Panc1 (cell line): ENCODE measurements at regions not wholly inside any gene's neighbourhood (a gene's known extent, or its start where the extent isn't known, plus 50 kb on each side); places are given as distances from the start of the nearest gene placed in this dataset.

Experiments
- ATAC-seq: fragments of 200-7000 bp; cut with Tn5 transposase; 2 replicates; pipeline ENCODE4 v1.9.1; 2020; ENCODE audit warnings: mild to moderate bottlenecking, moderate library complexity
- BruUV-seq: library from RNA; stranded (reverse); fragments of 400-500 nt; replicated peaks from 2 replicates; lab custom pipeline; 2021; lab: Mats Ljungman, UMichigan
- CTCF ChIA-PET: fragments of 300-600 bp; sonication (Branson Sonifier 250); formaldehyde crosslinking; loops from one replicate; lab custom pipeline; 2022; ENCODE audit warnings: antibody characterized with exemption; lab: Charles Lee
- POLR2A ChIA-PET: fragments of 300-600 bp; sonication (Branson Sonifier 250); formaldehyde crosslinking; loops from one replicate; lab custom pipeline; 2022; ENCODE audit warnings: antibody characterized with exemption; lab: Charles Lee
- DNase-seq: peaks from one replicate; pipeline ENCODE4 v3.0.0-alpha.2; 2010; ENCODE audit warnings: low read depth, low spot score
- H3K27ac ChIP-seq: 2 replicates; pipeline ENCODE4 v1.5.1; 2011; ENCODE audit warnings: mild to moderate bottlenecking, low read length, inconsistent platforms
- H3K27me3 ChIP-seq: fragments of 200-500 bp; sonication (Bioruptor generic); 2 replicates; pipeline ENCODE4 v1.6.0; 2014; ENCODE audit warnings: low read length, inconsistent platforms; ENCODE audit not compliant: control insufficient read depth, insufficient read depth
- H3K36me3 ChIP-seq: fragments of 200-500 bp; sonication (Bioruptor generic); 2 replicates; pipeline ENCODE4 v1.5.1; 2014; ENCODE audit warnings: inconsistent platforms, mild to moderate bottlenecking, low read length, moderate library complexity; ENCODE audit not compliant: control insufficient read depth, insufficient read depth
- H3K4me1 ChIP-seq: 2 replicates; pipeline ENCODE4 v1.5.1; 2011; ENCODE audit warnings: inconsistent platforms, mild to moderate bottlenecking, low read length, moderate library complexity; ENCODE audit not compliant: control insufficient read depth, insufficient read depth
- H3K4me3 ChIP-seq, 2 experiments: 2 replicates each; pipeline ENCODE4 v1.5.1; 2011 to 2012; ENCODE audit warnings: low read depth in 2 of 2, low read length in 2 of 2, mild to moderate bottlenecking in 2 of 2, inconsistent platforms in 1 of 2, moderate library complexity in 1 of 2
- H3K9me3 ChIP-seq: fragments of 200-500 bp; sonication (Bioruptor generic); 2 replicates; pipeline ENCODE4 v1.5.1; 2014; ENCODE audit warnings: low read depth, mild to moderate bottlenecking, inconsistent platforms, low read length, moderate library complexity; ENCODE audit not compliant: control insufficient read depth, insufficient read depth
- CTCF ChIP-seq: fragments of 450-650 bp; IDR thresholded peaks from 2 replicates; pipeline ENCODE4 v1.5.1; 2017; ENCODE audit warnings: mild to moderate bottlenecking
- POLR2AphosphoS5 ChIP-seq: IDR thresholded peaks from 2 replicates; pipeline ENCODE4 v1.6.1; 2012; ENCODE audit warnings: mild to moderate bottlenecking, low read depth, low read length, moderate library complexity
- SIN3A ChIP-seq: IDR thresholded peaks from 2 replicates; pipeline ENCODE4 v1.6.1; 2012; ENCODE audit warnings: low read depth, mild to moderate bottlenecking, low read length, moderate library complexity, borderline replicate concordance; ENCODE audit not compliant: insufficient read depth
- TCF7L2 ChIP-seq: IDR thresholded peaks from 2 replicates; pipeline ENCODE4 v1.6.1; 2011; ENCODE audit warnings: mild to moderate bottlenecking, low read depth, low read length, inconsistent platforms
- in situ Hi-C: cut with HindIII; loops from 2 replicates; pipeline ENCODE4 v1.10.0; 2016; ENCODE audit warnings: low sequenced_read_pairs, low pct_unique_long_range_greater_than_20kb
- intact Hi-C: fragments of 100-400 bp; cut with micrococcal nuclease; formaldehyde crosslinking; loops from one replicate; pipeline ENCODE4 v1.10.0; 2022; ENCODE audit not compliant: unreplicated experiment
- TF ChIP-seq, protein P1 (sequence below), 2 experiments: IDR thresholded peaks; 2 replicates each; pipeline ENCODE4 v1.6.1; 2011 to 2012; ENCODE audit warnings: low read depth in 2 of 2, control low read depth in 1 of 2, low read length in 1 of 2, mild to moderate bottlenecking in 1 of 2, moderate library complexity in 1 of 2; ENCODE audit not compliant: insufficient read depth in 1 of 2

- DNase-seq (no peak), ATAC-seq (peak; percentile 23; the same call in 1 of the 2 replicates)
- no peak overlapping the region for H3K27ac ChIP-seq
- no peaks in the 10 kb centered on the region for H3K27me3 ChIP-seq
- no peak overlapping the region for H3K4me3 ChIP-seq
- intact Hi-C loops = no loop called here
- no peaks in the 10 kb centered on the region for H3K36me3 ChIP-seq
- in situ Hi-C loops = no loop called here
- ChIA-PET POLR2A (no interaction called here), CTCF (no interaction called here)
- no peak for TF ChIP-seq POLR2AphosphoS5
- TF ChIP-seq CTCF = no peak
- no peak for TF ChIP-seq SIN3A
- TF ChIP-seq TCF7L2 = no peak
- TF ChIP-seq, protein P1, sequence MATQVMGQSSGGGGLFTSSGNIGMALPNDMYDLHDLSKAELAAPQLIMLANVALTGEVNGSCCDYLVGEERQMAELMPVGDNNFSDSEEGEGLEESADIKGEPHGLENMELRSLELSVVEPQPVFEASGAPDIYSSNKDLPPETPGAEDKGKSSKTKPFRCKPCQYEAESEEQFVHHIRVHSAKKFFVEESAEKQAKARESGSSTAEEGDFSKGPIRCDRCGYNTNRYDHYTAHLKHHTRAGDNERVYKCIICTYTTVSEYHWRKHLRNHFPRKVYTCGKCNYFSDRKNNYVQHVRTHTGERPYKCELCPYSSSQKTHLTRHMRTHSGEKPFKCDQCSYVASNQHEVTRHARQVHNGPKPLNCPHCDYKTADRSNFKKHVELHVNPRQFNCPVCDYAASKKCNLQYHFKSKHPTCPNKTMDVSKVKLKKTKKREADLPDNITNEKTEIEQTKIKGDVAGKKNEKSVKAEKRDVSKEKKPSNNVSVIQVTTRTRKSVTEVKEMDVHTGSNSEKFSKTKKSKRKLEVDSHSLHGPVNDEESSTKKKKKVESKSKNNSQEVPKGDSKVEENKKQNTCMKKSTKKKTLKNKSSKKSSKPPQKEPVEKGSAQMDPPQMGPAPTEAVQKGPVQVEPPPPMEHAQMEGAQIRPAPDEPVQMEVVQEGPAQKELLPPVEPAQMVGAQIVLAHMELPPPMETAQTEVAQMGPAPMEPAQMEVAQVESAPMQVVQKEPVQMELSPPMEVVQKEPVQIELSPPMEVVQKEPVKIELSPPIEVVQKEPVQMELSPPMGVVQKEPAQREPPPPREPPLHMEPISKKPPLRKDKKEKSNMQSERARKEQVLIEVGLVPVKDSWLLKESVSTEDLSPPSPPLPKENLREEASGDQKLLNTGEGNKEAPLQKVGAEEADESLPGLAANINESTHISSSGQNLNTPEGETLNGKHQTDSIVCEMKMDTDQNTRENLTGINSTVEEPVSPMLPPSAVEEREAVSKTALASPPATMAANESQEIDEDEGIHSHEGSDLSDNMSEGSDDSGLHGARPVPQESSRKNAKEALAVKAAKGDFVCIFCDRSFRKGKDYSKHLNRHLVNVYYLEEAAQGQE (IDR thresholded peaks at IDR 0.05; ENCODE audit: insufficient read depth in 1 of 2, low read depth in 2 of 2, low read length in 1 of 2) = no peak
- no peaks in the 10 kb centered on the region for H3K9me3 ChIP-seq
- peaks cover 9% of the 10 kb centered on the region for H3K4me1 ChIP-seq
- BruUV-seq = no TSS peak
Observed at GRCh38 chr3:150061288-150062024, 90.8 kb upstream of the PFN2 start.

GRCh38 chr3:150059729-150060128 is 89.0 kb upstream of the PFN2 start:
- in situ Hi-C loops = no loop called here

More at GRCh38 chr3:150059729-150060128, 89.0 kb upstream of the PFN2 start:
- DNase-seq (no peak), ATAC-seq (no peak)
- ChIA-PET POLR2A (no interaction called here), CTCF (no interaction called here)
- TF ChIP-seq POLR2AphosphoS5 = no peak
- TF ChIP-seq TCF7L2 = no peak
- no peak for TF ChIP-seq CTCF
- TF ChIP-seq SIN3A = no peak
- TF ChIP-seq, protein P1 (IDR thresholded peaks at IDR 0.05; ENCODE audit: insufficient read depth in 1 of 2, low read depth in 2 of 2, low read length in 1 of 2) = no peak
- no peak overlapping the region for H3K4me3 ChIP-seq
- no peaks in the 10 kb centered on the region for H3K36me3 ChIP-seq
- H3K4me1 ChIP-seq = peaks cover 9% of the 10 kb centered on the region
- H3K27me3 ChIP-seq = no peaks in the 10 kb centered on the region
- intact Hi-C loops = no loop called here
- H3K9me3 ChIP-seq = no peaks in the 10 kb centered on the region
- no peak overlapping the region for H3K27ac ChIP-seq
- BruUV-seq = no TSS peak
